Choroid plexus epithelial cell (primary cell): ENCODE measurements at regions not wholly inside any gene's neighbourhood (a gene's known extent, or its start where the extent isn't known, plus 50 kb on each side); places are given as distances from the start of the nearest gene placed in this dataset.

ENCODE experiments used
- DNase-seq: peaks from one replicate; pipeline ENCODE4 v3.0.0-alpha.2; 2010; ENCODE audit warnings: low read depth
- H3K4me3 ChIP-seq: 2 replicates; pipeline ENCODE4 v1.5.1; 2011; ENCODE audit warnings: low read depth, mild to moderate bottlenecking, control low read depth, low read length, moderate library complexity
- TF ChIP-seq, protein P1 (sequence below): conservative IDR thresholded peaks from 2 replicates; pipeline ENCODE4 v1.5.1; 2011; ENCODE audit warnings: low read depth, mild to moderate bottlenecking, control low read depth, inconsistent platforms, low read length, moderate library complexity

DNA sequence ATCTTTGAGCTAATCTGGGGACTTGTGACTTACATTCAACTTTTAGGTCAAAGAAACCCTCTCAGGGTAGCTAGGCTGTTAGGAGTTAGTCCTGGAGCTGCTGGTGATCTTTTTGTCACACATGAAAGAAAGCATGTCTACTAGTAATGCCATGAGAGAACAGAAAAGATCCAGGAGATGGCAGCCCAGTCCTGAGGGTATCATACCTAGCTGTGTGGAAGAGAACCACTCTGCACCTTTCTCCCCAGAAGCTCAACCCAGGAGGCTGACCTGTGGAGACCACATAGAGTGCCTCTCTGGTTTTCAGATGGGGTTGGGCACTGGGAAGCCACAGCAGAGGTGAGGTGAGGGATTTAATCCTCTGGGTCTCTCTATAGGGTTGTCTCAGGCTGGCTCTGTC, 460.2 kb upstream of the UBE2E3 start:
- H3K4me3 ChIP-seq: no peak overlapping the region
- TF ChIP-seq, protein P1, sequence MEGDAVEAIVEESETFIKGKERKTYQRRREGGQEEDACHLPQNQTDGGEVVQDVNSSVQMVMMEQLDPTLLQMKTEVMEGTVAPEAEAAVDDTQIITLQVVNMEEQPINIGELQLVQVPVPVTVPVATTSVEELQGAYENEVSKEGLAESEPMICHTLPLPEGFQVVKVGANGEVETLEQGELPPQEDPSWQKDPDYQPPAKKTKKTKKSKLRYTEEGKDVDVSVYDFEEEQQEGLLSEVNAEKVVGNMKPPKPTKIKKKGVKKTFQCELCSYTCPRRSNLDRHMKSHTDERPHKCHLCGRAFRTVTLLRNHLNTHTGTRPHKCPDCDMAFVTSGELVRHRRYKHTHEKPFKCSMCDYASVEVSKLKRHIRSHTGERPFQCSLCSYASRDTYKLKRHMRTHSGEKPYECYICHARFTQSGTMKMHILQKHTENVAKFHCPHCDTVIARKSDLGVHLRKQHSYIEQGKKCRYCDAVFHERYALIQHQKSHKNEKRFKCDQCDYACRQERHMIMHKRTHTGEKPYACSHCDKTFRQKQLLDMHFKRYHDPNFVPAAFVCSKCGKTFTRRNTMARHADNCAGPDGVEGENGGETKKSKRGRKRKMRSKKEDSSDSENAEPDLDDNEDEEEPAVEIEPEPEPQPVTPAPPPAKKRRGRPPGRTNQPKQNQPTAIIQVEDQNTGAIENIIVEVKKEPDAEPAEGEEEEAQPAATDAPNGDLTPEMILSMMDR: peak; percentile 38
- DNase-seq: peak; percentile 54

DNA sequence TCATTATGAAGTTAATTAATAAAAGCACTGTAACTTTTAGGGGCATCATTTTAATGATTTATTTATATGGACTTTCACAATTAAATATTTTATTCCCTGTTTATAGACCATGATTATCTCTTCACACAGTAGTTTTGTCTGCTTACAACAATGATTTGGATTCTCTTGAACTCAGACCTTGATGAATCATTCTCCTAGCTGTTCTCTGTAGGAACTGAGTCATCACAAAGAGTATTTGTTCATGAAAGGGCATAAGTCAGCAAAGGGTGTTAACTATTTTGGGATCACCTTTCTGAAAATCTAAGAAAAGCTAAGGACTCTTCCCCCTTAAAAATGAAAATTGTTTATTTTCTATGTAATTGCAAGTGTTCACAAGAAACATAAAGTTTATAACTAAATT, 461.1 kb upstream of the UBE2E3 start:
- peak; percentile 62 for DNase-seq
- TF ChIP-seq, protein P1: no peak
- no peak overlapping the region for H3K4me3 ChIP-seq

- no peak overlapping the region for H3K4me3 ChIP-seq
- TF ChIP-seq, protein P1: no peak
- DNase-seq: no peak
Observed at GRCh38 chr2:180516232-180516631, 464.2 kb upstream of the UBE2E3 start.

GRCh38 chr2:180513389-180513788, 467.0 kb upstream of the UBE2E3 start:
- DNase-seq: no peak
- TF ChIP-seq, protein P1: no peak
- H3K4me3 ChIP-seq: no peak overlapping the region

DNA sequence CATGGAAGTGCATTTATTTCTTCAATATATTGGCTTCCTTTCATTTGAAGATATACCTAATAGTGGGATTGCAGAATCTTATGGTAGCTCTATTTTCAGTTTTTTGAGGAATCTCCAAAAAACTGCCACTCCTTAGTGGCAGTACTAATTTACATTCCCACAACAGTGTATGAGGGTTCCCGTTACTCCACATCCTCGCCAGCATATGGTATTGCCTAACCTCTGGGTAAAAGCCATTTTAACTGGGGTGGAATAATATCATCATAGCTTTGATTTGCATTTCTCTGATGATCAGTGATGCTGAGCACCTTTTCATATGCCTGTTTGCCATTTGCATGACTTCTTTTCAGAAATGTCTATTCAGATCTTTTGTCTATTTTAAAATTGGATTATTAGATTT, 471.9 kb upstream of the UBE2E3 start:
- DNase-seq: no peak
- H3K4me3 ChIP-seq: no peak overlapping the region
- TF ChIP-seq, protein P1: no peak

DNA sequence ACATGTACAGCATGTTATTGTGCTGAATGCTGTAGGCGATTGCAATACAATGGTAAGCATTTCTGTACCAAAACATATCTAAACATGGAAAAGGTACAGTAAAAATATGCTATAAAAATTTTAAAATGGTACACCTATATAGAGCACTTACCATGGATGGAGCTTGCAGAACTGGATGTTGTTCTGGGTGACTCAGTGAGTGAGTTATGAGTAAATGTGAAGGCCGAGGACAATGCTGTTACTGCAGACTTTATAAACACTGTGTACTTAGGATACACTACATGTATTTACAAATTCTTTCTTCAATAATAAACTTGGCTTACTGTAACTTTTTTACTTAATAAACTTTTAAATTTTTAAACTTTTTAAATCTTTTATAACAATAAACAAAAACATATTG, 473.4 kb upstream of the UBE2E3 start:
- peak; percentile 36 for DNase-seq

DNA sequence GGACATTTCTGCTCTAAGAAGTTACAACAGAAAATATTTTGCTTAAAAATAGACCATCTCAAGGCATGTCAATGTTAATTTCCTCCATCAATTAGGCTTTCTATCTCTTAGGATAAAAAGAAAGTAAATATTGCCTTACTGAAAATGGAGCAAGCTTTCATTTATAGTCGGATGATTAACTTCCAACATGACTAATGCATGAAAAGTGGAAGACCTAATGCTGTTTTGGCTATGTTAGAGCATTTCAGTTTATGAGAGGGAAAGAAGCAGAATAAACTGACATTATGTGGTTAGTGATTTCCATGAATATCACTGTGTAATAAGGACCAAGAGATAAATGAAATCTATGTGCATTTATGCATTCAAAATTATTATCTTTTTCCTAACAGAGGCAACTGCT, 475.2 kb upstream of the UBE2E3 start:
- H3K4me3 ChIP-seq: no peak overlapping the region
- TF ChIP-seq, protein P1: no peak
- peak; percentile 24 for DNase-seq

More for the DNA sequence above, 473.4 kb upstream of the UBE2E3 start:
- no peak overlapping the region for H3K4me3 ChIP-seq
- TF ChIP-seq, protein P1: no peak
